ENCODE measurements at regions not wholly inside any gene's neighbourhood (a gene's known extent, or its start where the extent isn't known, plus 50 kb on each side); places are given as distances from the start of the nearest gene placed in this dataset.

DNA sequence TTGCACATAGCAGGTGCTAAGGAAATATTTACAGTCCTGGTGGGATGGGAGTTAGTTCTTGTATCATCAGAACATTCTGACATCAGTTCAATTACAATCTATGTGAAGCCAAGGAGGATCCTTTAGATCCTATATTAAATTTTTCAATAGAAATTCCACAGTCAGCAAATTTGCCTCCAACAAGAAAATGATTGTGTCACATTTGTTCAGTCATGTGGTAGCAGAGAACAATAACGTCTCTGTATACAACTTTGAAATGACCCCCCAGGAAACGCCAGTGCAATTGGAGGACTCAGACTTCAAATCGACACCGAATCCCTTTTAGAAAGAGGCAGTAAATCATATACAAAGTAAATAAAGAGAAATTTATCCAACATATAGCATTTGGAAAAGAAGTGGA, 392.1 kb downstream of the DTWD2 start:
- TF ChIP-seq, protein P1, sequence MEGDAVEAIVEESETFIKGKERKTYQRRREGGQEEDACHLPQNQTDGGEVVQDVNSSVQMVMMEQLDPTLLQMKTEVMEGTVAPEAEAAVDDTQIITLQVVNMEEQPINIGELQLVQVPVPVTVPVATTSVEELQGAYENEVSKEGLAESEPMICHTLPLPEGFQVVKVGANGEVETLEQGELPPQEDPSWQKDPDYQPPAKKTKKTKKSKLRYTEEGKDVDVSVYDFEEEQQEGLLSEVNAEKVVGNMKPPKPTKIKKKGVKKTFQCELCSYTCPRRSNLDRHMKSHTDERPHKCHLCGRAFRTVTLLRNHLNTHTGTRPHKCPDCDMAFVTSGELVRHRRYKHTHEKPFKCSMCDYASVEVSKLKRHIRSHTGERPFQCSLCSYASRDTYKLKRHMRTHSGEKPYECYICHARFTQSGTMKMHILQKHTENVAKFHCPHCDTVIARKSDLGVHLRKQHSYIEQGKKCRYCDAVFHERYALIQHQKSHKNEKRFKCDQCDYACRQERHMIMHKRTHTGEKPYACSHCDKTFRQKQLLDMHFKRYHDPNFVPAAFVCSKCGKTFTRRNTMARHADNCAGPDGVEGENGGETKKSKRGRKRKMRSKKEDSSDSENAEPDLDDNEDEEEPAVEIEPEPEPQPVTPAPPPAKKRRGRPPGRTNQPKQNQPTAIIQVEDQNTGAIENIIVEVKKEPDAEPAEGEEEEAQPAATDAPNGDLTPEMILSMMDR (IDR thresholded peaks at IDR 0.05) = no peak
- TF ChIP-seq EP300 (IDR thresholded peaks at IDR 0.05) (no peak), POLR2AphosphoS5 (IDR thresholded peaks at IDR 0.05) (no peak)
